ENCODE measurements at regions not wholly inside any gene's neighbourhood (a gene's known extent, or its start where the extent isn't known, plus 50 kb on each side); places are given as distances from the start of the nearest gene placed in this dataset.

GRCh38 chr11:32198053-32198452 is 107.2 kb downstream of the RCN1 start:
- POLR2A ChIA-PET: no interaction called here
- CTCF ChIA-PET: interaction anchor here (0.6 to 2.7 kb wide), 6 partner anchors 14 to 469 kb away, joined by 3 to 9 read pairs (median 4); no protein-coding TSS in a partner anchor
- TF ChIP-seq REST (tag by site-specific recombination; IDR thresholded peaks at IDR 0.05) (peak; percentile 94), MZF1 (tag by site-specific recombination; IDR thresholded peaks at IDR 0.05; ENCODE audit: borderline replicate concordance) (no peak)

GRCh38 chr11:32200136-32200847 is 109.4 kb downstream of the RCN1 start:
- no peak for TF ChIP-seq AEBP2 (tag by site-specific recombination; IDR thresholded peaks at IDR 0.05; ENCODE audit: borderline replicate concordance)
- TF ChIP-seq ZNF19 (tag by site-specific recombination; IDR thresholded peaks at IDR 0.05; ENCODE audit: low read depth): no peak
- TF ChIP-seq ZFP69B (tag by site-specific recombination; IDR thresholded peaks at IDR 0.05): no peak
- H3K4me3 ChIP-seq (ENCODE audit: low read depth, low read length): no peak overlapping the region
- H3K27ac ChIP-seq (ENCODE audit: extremely low read depth, low read depth, low read length): no peak overlapping the region
- POLR2A ChIA-PET: interaction anchor here (0.7 kb wide), 1 partner anchor 244 kb away, joined by 3 read pairs; no protein-coding TSS in a partner anchor
- no peaks in the 10 kb centered on the region for H3K4me1 ChIP-seq (ENCODE audit: control insufficient read depth, insufficient read depth, low read length)
- H3K36me3 ChIP-seq (ENCODE audit: control insufficient read depth in 2 of 2, insufficient read depth in 1 of 2, low read length in 2 of 2): no peaks in the 10 kb centered on the region
- no peaks in the 10 kb centered on the region for H3K9me3 ChIP-seq (ENCODE audit: control insufficient read depth, insufficient read depth, low read depth, low read length)
- CTCF ChIA-PET: no interaction called here

More at GRCh38 chr11:32198053-32198452, 107.2 kb downstream of the RCN1 start:
- Histone ChIP-seq H3K4me3 (ENCODE audit: low read depth, low read length) (no peak overlapping the region), H3K9me3 (ENCODE audit: control insufficient read depth, insufficient read depth, low read depth, low read length) (no peaks in the 10 kb centered on the region), H3K4me1 (ENCODE audit: control insufficient read depth, insufficient read depth, low read length) (no peaks in the 10 kb centered on the region), H3K27ac (ENCODE audit: extremely low read depth, low read depth, low read length) (no peak overlapping the region), H3K36me3 (ENCODE audit: control insufficient read depth in 2 of 2, insufficient read depth in 1 of 2, low read length in 2 of 2) (no peaks in the 10 kb centered on the region)

- Histone ChIP-seq H3K36me3 (ENCODE audit: control insufficient read depth in 2 of 2, insufficient read depth in 1 of 2, low read length in 2 of 2) (no peaks in the 10 kb centered on the region), H3K4me1 (ENCODE audit: control insufficient read depth, insufficient read depth, low read length) (no peaks in the 10 kb centered on the region), H3K27ac (ENCODE audit: extremely low read depth, low read depth, low read length) (no peak overlapping the region), H3K9me3 (ENCODE audit: control insufficient read depth, insufficient read depth, low read depth, low read length) (no peaks in the 10 kb centered on the region), H3K4me3 (ENCODE audit: low read depth, low read length) (no peak overlapping the region)
- ChIA-PET CTCF (no interaction called here), POLR2A (no interaction called here)
- TF ChIP-seq ZNF843 (tag by site-specific recombination; IDR thresholded peaks at IDR 0.05): no peak
- TF ChIP-seq ZNF10 (tag by site-specific recombination; IDR thresholded peaks at IDR 0.05): peak; percentile 98
- TF ChIP-seq ZFP41 (tag by site-specific recombination; IDR thresholded peaks at IDR 0.05; ENCODE audit: borderline replicate concordance): no peak
- TF ChIP-seq ZNF324 (tag by site-specific recombination; IDR thresholded peaks at IDR 0.05): no peak
- no peak for TF ChIP-seq ZNF610 (tag by site-specific recombination; IDR thresholded peaks at IDR 0.05; ENCODE audit: borderline replicate concordance)
Observed at GRCh38 chr11:32204751-32205150, 113.9 kb downstream of the RCN1 start.

- no peaks in the 10 kb centered on the region for H3K9me3 ChIP-seq (ENCODE audit: control insufficient read depth, insufficient read depth, low read depth, low read length)
- no peak overlapping the region for H3K27ac ChIP-seq (ENCODE audit: extremely low read depth, low read depth, low read length)
- CTCF ChIA-PET: interaction anchor here (0.6 kb wide), 1 partner anchor 22 kb away, joined by 6 read pairs; no protein-coding TSS in a partner anchor
- H3K4me1 ChIP-seq (ENCODE audit: control insufficient read depth, insufficient read depth, low read length): no peaks in the 10 kb centered on the region
- H3K36me3 ChIP-seq (ENCODE audit: control insufficient read depth in 2 of 2, insufficient read depth in 1 of 2, low read length in 2 of 2): no peaks in the 10 kb centered on the region
- no peak overlapping the region for H3K4me3 ChIP-seq (ENCODE audit: low read depth, low read length)
- POLR2A ChIA-PET: interaction anchor here (0.7 kb wide), 1 partner anchor 32 kb away, joined by 4 read pairs; no protein-coding TSS in a partner anchor
- no peak for TF ChIP-seq ZNF341 (tag by site-specific recombination; IDR thresholded peaks at IDR 0.05; ENCODE audit: low read depth)
- no peak for TF ChIP-seq PRDM6 (tag by site-specific recombination; IDR thresholded peaks at IDR 0.05)
- TF ChIP-seq SETDB1 (IDR thresholded peaks at IDR 0.05; ENCODE audit: insufficient read length, low read length): no peak
- no peak for TF ChIP-seq ZNF24 (tag by site-specific recombination; IDR thresholded peaks at IDR 0.05)
- TF ChIP-seq GFI1B (tag by site-specific recombination; IDR thresholded peaks at IDR 0.05): no peak
- TF ChIP-seq ZBTB17 (tag by site-specific recombination; IDR thresholded peaks at IDR 0.05): no peak
- TF ChIP-seq ZNF292 (tag by site-specific recombination; IDR thresholded peaks at IDR 0.05; ENCODE audit: borderline replicate concordance, low read depth): no peak
- TF ChIP-seq ZNF449 (tag by site-specific recombination; IDR thresholded peaks at IDR 0.05): no peak
- no peak for TF ChIP-seq ZNF501 (tag by site-specific recombination; IDR thresholded peaks at IDR 0.05)
Observed at GRCh38 chr11:32210556-32210955, 119.7 kb downstream of the RCN1 start.

Measured in HEK293 (cell line).